ENCODE measurements at regions not wholly inside any gene's neighbourhood (a gene's known extent, or its start where the extent isn't known, plus 50 kb on each side); places are given as distances from the start of the nearest gene placed in this dataset.

GRCh38 chr9:96064826-96065481, 189.5 kb downstream of the ERCC6L2 start:
- TF ChIP-seq, protein P1, sequence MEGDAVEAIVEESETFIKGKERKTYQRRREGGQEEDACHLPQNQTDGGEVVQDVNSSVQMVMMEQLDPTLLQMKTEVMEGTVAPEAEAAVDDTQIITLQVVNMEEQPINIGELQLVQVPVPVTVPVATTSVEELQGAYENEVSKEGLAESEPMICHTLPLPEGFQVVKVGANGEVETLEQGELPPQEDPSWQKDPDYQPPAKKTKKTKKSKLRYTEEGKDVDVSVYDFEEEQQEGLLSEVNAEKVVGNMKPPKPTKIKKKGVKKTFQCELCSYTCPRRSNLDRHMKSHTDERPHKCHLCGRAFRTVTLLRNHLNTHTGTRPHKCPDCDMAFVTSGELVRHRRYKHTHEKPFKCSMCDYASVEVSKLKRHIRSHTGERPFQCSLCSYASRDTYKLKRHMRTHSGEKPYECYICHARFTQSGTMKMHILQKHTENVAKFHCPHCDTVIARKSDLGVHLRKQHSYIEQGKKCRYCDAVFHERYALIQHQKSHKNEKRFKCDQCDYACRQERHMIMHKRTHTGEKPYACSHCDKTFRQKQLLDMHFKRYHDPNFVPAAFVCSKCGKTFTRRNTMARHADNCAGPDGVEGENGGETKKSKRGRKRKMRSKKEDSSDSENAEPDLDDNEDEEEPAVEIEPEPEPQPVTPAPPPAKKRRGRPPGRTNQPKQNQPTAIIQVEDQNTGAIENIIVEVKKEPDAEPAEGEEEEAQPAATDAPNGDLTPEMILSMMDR (IDR thresholded peaks at IDR 0.05): no peak
- TF ChIP-seq POLR2A (IDR thresholded peaks at IDR 0.05): no peak

All from right lobe of liver (tissue), 4 donors.